Anterior cingulate cortex (tissue), 58 donors: ENCODE measurements at regions not wholly inside any gene's neighbourhood (a gene's known extent, or its start where the extent isn't known, plus 50 kb on each side); places are given as distances from the start of the nearest gene placed in this dataset.
"Not testable (repeated sequence)": the region's sequence is repeated elsewhere in the genome, so short reads cannot be mapped to it uniquely, and the experiment has no call there.

Experiments
- DNase-seq, 58 donors: peaks; one replicate each; lab custom pipeline; 2025; lab: John Stamatoyannopoulos, UW

- DNase-seq = peak in 4 of 58 donors; percentile 0 to 22 (median 8)
Measured at GRCh38 chr3:150249779-150250470, 158.2 kb upstream of the TSC22D2 start.

- no peak for DNase-seq
Measured at GRCh38 chr3:150248888-150249681, 159.0 kb upstream of the TSC22D2 start.

GRCh38 chr3:150248116-150248887 lies 159.8 kb upstream of the TSC22D2 start:
- no peak for DNase-seq

- no peak for DNase-seq
Measured at GRCh38 chr3:150247441-150247840, 160.7 kb upstream of the TSC22D2 start.

GRCh38 chr3:150243466-150243865 lies 164.6 kb upstream of the TSC22D2 start:
- no peak for DNase-seq

GRCh38 chr3:150242220-150242936 lies 165.7 kb upstream of the TSC22D2 start:
- DNase-seq = no peak

GRCh38 chr3:150240891-150241290 lies 167.2 kb upstream of the TSC22D2 start:
- DNase-seq = no peak

- no peak for DNase-seq
Measured at GRCh38 chr3:150239766-150240165, 168.3 kb upstream of the TSC22D2 start.

GRCh38 chr3:150238995-150239619 lies 169.0 kb upstream of the TSC22D2 start:
- no peak for DNase-seq

- no peak for DNase-seq
Measured at GRCh38 chr3:150238048-150238802, 169.9 kb upstream of the TSC22D2 start.

GRCh38 chr3:150237490-150237889 lies 170.6 kb upstream of the TSC22D2 start:
- DNase-seq = peak in 5 of 58 donors; percentile 5 to 22 (median 8)

- no peak for DNase-seq
Measured at GRCh38 chr3:150236316-150237082, 171.6 kb upstream of the TSC22D2 start.

- no peak for DNase-seq
Measured at GRCh38 chr3:150235799-150236198, 172.3 kb upstream of the TSC22D2 start.

GRCh38 chr3:150232992-150233451 lies 175.1 kb upstream of the TSC22D2 start:
- DNase-seq = peak in 27 of 58 donors; percentile 4 to 83 (median 21)

- no peak for DNase-seq
Measured at GRCh38 chr3:150230037-150230436, 178.1 kb upstream of the TSC22D2 start.

- not testable (repeated sequence) for DNase-seq
Measured at GRCh38 chr3:150228626-150229025, 179.5 kb upstream of the TSC22D2 start.

GRCh38 chr3:150227839-150228238 lies 180.3 kb upstream of the TSC22D2 start:
- peak in 20 of 58 donors; percentile 5 to 56 (median 30) for DNase-seq

GRCh38 chr3:150225986-150226385 lies 182.1 kb upstream of the TSC22D2 start:
- DNase-seq = no peak
